ENCODE measurements at regions not wholly inside any gene's neighbourhood (a gene's known extent, or its start where the extent isn't known, plus 50 kb on each side); places are given as distances from the start of the nearest gene placed in this dataset.

DNA sequence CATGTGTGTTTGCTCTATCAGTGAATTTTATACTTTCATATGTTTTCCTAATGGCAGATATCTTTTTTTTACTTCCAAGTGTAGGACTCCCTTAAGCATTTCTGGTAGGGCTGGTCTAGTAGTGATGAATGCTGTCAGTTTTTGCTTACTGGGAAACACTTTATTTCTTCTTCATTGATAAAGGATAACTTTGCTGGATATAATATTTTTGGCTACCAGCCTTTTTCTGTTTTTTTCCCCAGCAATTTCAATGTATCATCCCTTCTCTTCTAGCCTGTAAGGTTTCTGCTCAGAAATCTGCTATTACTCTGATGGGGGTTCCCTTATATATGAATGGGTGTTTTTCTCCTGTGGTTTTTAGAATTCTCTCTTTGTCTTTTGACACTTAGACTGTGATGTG is 980.6 kb upstream of the PIK3C3 start:
- peaks cover 3% of the 10 kb centered on the region for H3K9me3 Mint-ChIP-seq
- H3K27ac Mint-ChIP-seq, result no peak overlapping the region
- Histone ChIP-seq H3K4me3 (ENCODE audit: low read length) (no peak overlapping the region), H3K36me3 (ENCODE audit: control insufficient read depth, insufficient read depth, low read length) (no peaks in the 10 kb centered on the region), H3K4me1 (ENCODE audit: control insufficient read depth, insufficient read depth, low read length) (no peaks in the 10 kb centered on the region), H3K9ac (ENCODE audit: extremely low read depth, low read length, poor library complexity, severe bottlenecking) (no peak overlapping the region), H3K9me3 (ENCODE audit: control insufficient read depth, low read length) (peaks cover 11% of the 10 kb centered on the region), H3K27me3 (ENCODE audit: control insufficient read depth, insufficient read depth, low read length, poor library complexity, severe bottlenecking) (no peaks in the 10 kb centered on the region), H3K27ac (ENCODE audit: low read depth, low read length) (no peak overlapping the region)
- TF ChIP-seq, protein P1, sequence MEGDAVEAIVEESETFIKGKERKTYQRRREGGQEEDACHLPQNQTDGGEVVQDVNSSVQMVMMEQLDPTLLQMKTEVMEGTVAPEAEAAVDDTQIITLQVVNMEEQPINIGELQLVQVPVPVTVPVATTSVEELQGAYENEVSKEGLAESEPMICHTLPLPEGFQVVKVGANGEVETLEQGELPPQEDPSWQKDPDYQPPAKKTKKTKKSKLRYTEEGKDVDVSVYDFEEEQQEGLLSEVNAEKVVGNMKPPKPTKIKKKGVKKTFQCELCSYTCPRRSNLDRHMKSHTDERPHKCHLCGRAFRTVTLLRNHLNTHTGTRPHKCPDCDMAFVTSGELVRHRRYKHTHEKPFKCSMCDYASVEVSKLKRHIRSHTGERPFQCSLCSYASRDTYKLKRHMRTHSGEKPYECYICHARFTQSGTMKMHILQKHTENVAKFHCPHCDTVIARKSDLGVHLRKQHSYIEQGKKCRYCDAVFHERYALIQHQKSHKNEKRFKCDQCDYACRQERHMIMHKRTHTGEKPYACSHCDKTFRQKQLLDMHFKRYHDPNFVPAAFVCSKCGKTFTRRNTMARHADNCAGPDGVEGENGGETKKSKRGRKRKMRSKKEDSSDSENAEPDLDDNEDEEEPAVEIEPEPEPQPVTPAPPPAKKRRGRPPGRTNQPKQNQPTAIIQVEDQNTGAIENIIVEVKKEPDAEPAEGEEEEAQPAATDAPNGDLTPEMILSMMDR (conservative IDR thresholded peaks at IDR 0.05), result no peak
- peaks cover 6% of the 10 kb centered on the region for H3K4me1 Mint-ChIP-seq
- DNase-seq, result no peak
- H3K27me3 Mint-ChIP-seq (ENCODE audit: insufficient read depth), result no peaks in the 10 kb centered on the region
- no peak overlapping the region for H3K4me3 Mint-ChIP-seq
- no peaks in the 10 kb centered on the region for H3K36me3 Mint-ChIP-seq (ENCODE audit: low read depth)

DNA sequence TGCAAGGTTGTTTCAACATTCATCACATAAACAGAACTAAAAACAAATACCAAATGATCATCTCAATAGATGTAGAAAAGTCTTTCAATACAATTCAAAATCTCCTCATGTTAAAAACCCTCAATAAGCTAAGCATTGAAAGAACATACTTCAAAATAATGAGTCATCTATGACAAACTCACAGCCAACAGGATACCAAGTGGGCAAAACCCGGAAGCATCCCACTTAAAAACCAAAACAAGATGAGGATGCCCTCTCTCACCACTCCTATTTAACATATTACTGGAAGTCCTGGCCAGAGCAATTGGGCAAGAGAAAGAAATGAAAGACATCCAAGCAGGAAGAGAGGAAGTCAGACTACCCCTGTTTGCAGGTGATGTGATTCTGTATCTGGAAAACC is 992.2 kb upstream of the PIK3C3 start:
- H3K36me3 ChIP-seq (ENCODE audit: control insufficient read depth, insufficient read depth, low read length), result no peaks in the 10 kb centered on the region
- WGBS, 2 experiments (ENCODE audit: insufficient coverage in 1 of 2, insufficient read length in 1 of 2), result 95% methylated on average over 1 of the region's 1 CpG; no CpG with 5 or more reads in 1 of the 2 experiments
- no peaks in the 10 kb centered on the region for H3K27me3 ChIP-seq (ENCODE audit: control insufficient read depth, insufficient read depth, low read length, poor library complexity, severe bottlenecking)
- no peaks in the 10 kb centered on the region for H3K9me3 Mint-ChIP-seq
- H3K36me3 Mint-ChIP-seq (ENCODE audit: low read depth), result no peaks in the 10 kb centered on the region
- no peaks in the 10 kb centered on the region for H3K4me1 Mint-ChIP-seq
- no peak overlapping the region for H3K27ac ChIP-seq (ENCODE audit: low read depth, low read length)
- DNase-seq, result no peak
- H3K4me3 ChIP-seq (ENCODE audit: low read length), result no peak overlapping the region
- no peak overlapping the region for H3K9ac ChIP-seq (ENCODE audit: extremely low read depth, low read length, poor library complexity, severe bottlenecking)
- no peaks in the 10 kb centered on the region for H3K9me3 ChIP-seq (ENCODE audit: control insufficient read depth, low read length)
- H3K27ac Mint-ChIP-seq, result no peak overlapping the region
- H3K4me1 ChIP-seq (ENCODE audit: control insufficient read depth, insufficient read depth, low read length), result no peaks in the 10 kb centered on the region
- TF ChIP-seq, protein P1 (conservative IDR thresholded peaks at IDR 0.05), result no peak
- no peaks in the 10 kb centered on the region for H3K27me3 Mint-ChIP-seq (ENCODE audit: insufficient read depth)
- H3K4me3 Mint-ChIP-seq, result no peak overlapping the region

DNA sequence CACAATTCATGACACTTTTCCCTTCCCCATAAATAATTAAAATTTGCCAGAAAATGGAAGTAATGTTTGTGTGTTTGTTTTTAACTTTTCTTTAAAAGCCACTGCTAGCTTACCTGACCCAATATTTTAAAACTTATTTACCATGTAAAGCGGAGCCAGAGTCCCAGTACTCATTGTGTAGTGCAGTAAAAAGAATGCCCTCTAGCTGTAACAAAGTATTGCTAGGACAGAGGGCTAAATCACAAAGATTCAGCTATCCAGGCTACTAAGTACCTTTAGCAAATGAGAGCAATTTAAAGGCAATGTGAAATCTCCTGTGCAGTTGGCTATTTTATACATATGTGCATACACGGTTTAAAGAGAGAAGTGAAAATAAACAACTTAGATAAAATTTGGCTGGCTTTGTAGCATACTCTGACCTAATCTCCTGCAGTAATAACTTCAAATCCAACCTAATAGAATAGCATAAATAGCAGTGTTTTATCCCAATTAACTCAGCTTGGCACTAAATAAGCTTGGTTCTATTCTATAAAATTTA is 997.4 kb upstream of the PIK3C3 start:
- Mint-ChIP-seq H3K36me3 (ENCODE audit: low read depth) (no peaks in the 10 kb centered on the region), H3K9me3 (peaks cover 5% of the 10 kb centered on the region), H3K4me3 (no peak overlapping the region), H3K27ac (no peak overlapping the region), H3K4me1 (no peaks in the 10 kb centered on the region), H3K27me3 (ENCODE audit: insufficient read depth) (no peaks in the 10 kb centered on the region)
- 83 to 100% methylated on average over 1 to 2 of the region's 2 CpGs for WGBS, 2 experiments (ENCODE audit: insufficient coverage in 1 of 2, insufficient read length in 1 of 2)
- DNase-seq, result no peak
- no peaks in the 10 kb centered on the region for H3K9me3 ChIP-seq (ENCODE audit: control insufficient read depth, low read length)
- H3K4me1 ChIP-seq (ENCODE audit: control insufficient read depth, insufficient read depth, low read length), result no peaks in the 10 kb centered on the region
- no peaks in the 10 kb centered on the region for H3K36me3 ChIP-seq (ENCODE audit: control insufficient read depth, insufficient read depth, low read length)
- no peaks in the 10 kb centered on the region for H3K27me3 ChIP-seq (ENCODE audit: control insufficient read depth, insufficient read depth, low read length, poor library complexity, severe bottlenecking)
- no peak overlapping the region for H3K4me3 ChIP-seq (ENCODE audit: low read length)
- TF ChIP-seq, protein P1 (conservative IDR thresholded peaks at IDR 0.05), result peak; percentile 52
- no peak overlapping the region for H3K27ac ChIP-seq (ENCODE audit: low read depth, low read length)
- H3K9ac ChIP-seq (ENCODE audit: extremely low read depth, low read length, poor library complexity, severe bottlenecking), result no peak overlapping the region

Data from endodermal cell (in vitro differentiated cells).